ENCODE measurements at regions not wholly inside any gene's neighbourhood (a gene's known extent, or its start where the extent isn't known, plus 50 kb on each side); places are given as distances from the start of the nearest gene placed in this dataset.

DNA sequence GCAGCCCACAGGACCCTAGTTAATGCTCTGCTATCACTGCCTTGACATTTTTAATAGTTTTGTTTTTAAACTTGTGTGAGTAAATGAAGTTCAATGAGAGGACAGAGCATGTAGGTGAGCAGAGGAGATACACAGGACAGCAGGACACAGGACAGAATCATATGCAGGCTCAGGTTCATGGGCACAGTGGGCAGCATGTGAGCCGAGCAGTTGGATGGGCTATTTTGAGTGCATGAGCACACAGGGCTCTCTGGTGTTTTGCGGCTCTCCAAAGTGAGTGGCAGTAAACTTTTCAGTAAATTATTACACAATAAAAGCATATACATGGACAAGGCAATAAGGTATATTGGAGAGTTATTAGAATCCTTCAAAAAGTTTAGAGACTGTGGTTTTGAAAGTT, 189.7 kb upstream of the OR4E1 start:
- Histone ChIP-seq H2BK120ac (replicated peaks; ENCODE audit: low read depth, low read length) (no peak overlapping the region), H4K20me1 (replicated peaks in 1 of 2; ENCODE audit: control insufficient read depth in 1 of 2, insufficient read depth in 2 of 2, low read length in 2 of 2) (no peaks in the 10 kb centered on the region), H2AFZ (ENCODE audit: low read length) (peak overlapping the region; percentile 33; the same call in 1 of the 2 replicates), H2AK5ac (ENCODE audit: low read depth, low read length) (no peak overlapping the region), H3K56ac (replicated peaks; ENCODE audit: insufficient read length, low read depth, low read length) (no peak overlapping the region), H3K4me1 (replicated peaks in 1 of 4; ENCODE audit: control insufficient read depth in 3 of 4, insufficient read depth in 4 of 4, low read length in 3 of 4) (no peaks in the 10 kb centered on the region), H3K4me2 (ENCODE audit: insufficient read depth in 1 of 2, low read depth in 2 of 2, low read length in 2 of 2) (no peak overlapping the region), H3K4ac (replicated peaks; ENCODE audit: insufficient read length, low read depth, low read length) (no peak overlapping the region), H4K8ac (ENCODE audit: extremely low read depth, insufficient read depth, low read length) (no peak overlapping the region), H3K23ac (ENCODE audit: insufficient read length) (no peak overlapping the region), H3K18ac (ENCODE audit: extremely low read depth, low read length) (no peak overlapping the region), H4K91ac (replicated peaks; ENCODE audit: insufficient read length, low read length) (no peak overlapping the region), H2BK15ac (ENCODE audit: low read length) (no peak overlapping the region), H2BK12ac (ENCODE audit: low read depth, low read length) (no peak overlapping the region), H3K27ac (ENCODE audit: low read depth, low read length) (no peak overlapping the region), H4K5ac (ENCODE audit: insufficient read length, low read depth, low read length) (no peak overlapping the region), H3K4me3 (ENCODE audit: extremely low read depth in 1 of 4, insufficient read depth in 2 of 4, low read depth in 3 of 4, low read length in 4 of 4) (no peak overlapping the region), H2BK20ac (ENCODE audit: low read length) (no peak overlapping the region), H3K23me2 (ENCODE audit: low read depth, low read length) (no peaks in the 10 kb centered on the region), H3K27me3 (replicated peaks in 1 of 4; ENCODE audit: control insufficient read depth in 3 of 4, extremely low read depth in 1 of 4, insufficient read depth in 3 of 4, low read length in 3 of 4) (no peaks in the 10 kb centered on the region), H3K36me3 (ENCODE audit: control insufficient read depth in 2 of 4, insufficient read depth in 4 of 4, low read length in 3 of 4) (no peaks in the 10 kb centered on the region), H2BK5ac (ENCODE audit: low read depth, low read length) (no peak overlapping the region), H3K79me1 (ENCODE audit: low read depth, low read length) (no peaks in the 10 kb centered on the region), H3K14ac (ENCODE audit: insufficient read length) (no peak overlapping the region), H3K79me2 (ENCODE audit: control insufficient read depth in 1 of 2, insufficient read depth in 2 of 2, low read length in 2 of 2) (no peaks in the 10 kb centered on the region), H3K9me3 (ENCODE audit: insufficient read depth in 2 of 2, low read depth in 1 of 2, low read length in 1 of 2) (no peaks in the 10 kb centered on the region), H3K9ac (replicated peaks in 1 of 4; ENCODE audit: extremely low read depth in 1 of 4, low read depth in 3 of 4, low read length in 3 of 4) (no peak overlapping the region)
- POLR2A ChIA-PET (ENCODE audit: partially characterized antibody): no interaction called here
- CTCF ChIA-PET (ENCODE audit: partially characterized antibody): interaction anchor here (1.0 to 8.1 kb wide), 3 partner anchors 11 to 56 kb away, joined by 3 to 62 read pairs (median 37); no protein-coding TSS in a partner anchor
- FAIRE-seq (no peak), DNase-seq (ENCODE audit: low read depth in 1 of 2, low spot score in 2 of 2) (no peak)
- WGBS, 2 experiments (ENCODE audit: extremely low coverage in 1 of 2, insufficient coverage in 1 of 2, insufficient read length in 1 of 2, insufficient replicate concordance in 2 of 2, low coverage in 1 of 2, low lambda C conversion rate in 2 of 2, missing lambda C conversion rate in 1 of 2): 87% methylated on average over 2 of the region's 2 CpGs; no CpG with 5 or more reads in 1 of the 2 experiments
- TF ChIP-seq RNF2 (IDR thresholded peaks at IDR 0.05; ENCODE audit: borderline replicate concordance, low read depth, low read length, missing control alignments, poor library complexity, severe bottlenecking) (no peak), CTBP2 (IDR thresholded peaks at IDR 0.05; ENCODE audit: borderline replicate concordance, insufficient read depth, insufficient read length, low read length) (no peak), RXRA (IDR thresholded peaks at IDR 0.05; ENCODE audit: insufficient read depth, low read depth, low read length) (no peak), KDM5A (IDR thresholded peaks at IDR 0.05; ENCODE audit: low read length) (no peak)
- TF ChIP-seq, protein P1, sequence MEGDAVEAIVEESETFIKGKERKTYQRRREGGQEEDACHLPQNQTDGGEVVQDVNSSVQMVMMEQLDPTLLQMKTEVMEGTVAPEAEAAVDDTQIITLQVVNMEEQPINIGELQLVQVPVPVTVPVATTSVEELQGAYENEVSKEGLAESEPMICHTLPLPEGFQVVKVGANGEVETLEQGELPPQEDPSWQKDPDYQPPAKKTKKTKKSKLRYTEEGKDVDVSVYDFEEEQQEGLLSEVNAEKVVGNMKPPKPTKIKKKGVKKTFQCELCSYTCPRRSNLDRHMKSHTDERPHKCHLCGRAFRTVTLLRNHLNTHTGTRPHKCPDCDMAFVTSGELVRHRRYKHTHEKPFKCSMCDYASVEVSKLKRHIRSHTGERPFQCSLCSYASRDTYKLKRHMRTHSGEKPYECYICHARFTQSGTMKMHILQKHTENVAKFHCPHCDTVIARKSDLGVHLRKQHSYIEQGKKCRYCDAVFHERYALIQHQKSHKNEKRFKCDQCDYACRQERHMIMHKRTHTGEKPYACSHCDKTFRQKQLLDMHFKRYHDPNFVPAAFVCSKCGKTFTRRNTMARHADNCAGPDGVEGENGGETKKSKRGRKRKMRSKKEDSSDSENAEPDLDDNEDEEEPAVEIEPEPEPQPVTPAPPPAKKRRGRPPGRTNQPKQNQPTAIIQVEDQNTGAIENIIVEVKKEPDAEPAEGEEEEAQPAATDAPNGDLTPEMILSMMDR (IDR thresholded peaks at IDR 0.05; ENCODE audit: control extremely low read depth in 1 of 3, insufficient read depth in 1 of 3, low read depth in 1 of 3, low read length in 3 of 3): no peak
